HEK293 (cell line): ENCODE measurements at regions not wholly inside any gene's neighbourhood (a gene's known extent, or its start where the extent isn't known, plus 50 kb on each side); places are given as distances from the start of the nearest gene placed in this dataset.
"Not testable (repeated sequence)": the region's sequence is repeated elsewhere in the genome, so short reads cannot be mapped to it uniquely, and the experiment has no call there.

Source experiments
- CTCF ChIA-PET: fragments of 350-600 bp; formaldehyde crosslinking; extraction: SDS; loops from one replicate; lab custom pipeline; 2021; ENCODE audit warnings: antibody characterized with exemption; lab: Yijun Ruan, JAX
- POLR2A ChIA-PET: fragments of 300-600 bp; formaldehyde crosslinking; extraction: SDS; loops from one replicate; lab custom pipeline; 2020; ENCODE audit warnings: antibody characterized with exemption, inconsistent platforms; lab: Yijun Ruan, JAX
- H3K27ac ChIP-seq: fragments of 200-500 bp; sonication (Bioruptor generic); 2 replicates; pipeline ENCODE4 v1.5.1; 2014; ENCODE audit warnings: low read depth, low read length, control low read depth, inconsistent platforms; ENCODE audit errors: extremely low read depth
- H3K36me3 ChIP-seq, 2 experiments: fragments of 200-500 bp in 1 of 2; sonication (Bioruptor generic) in 1 of 2; 1 replicate in 1 of 2; 2 replicates in 1 of 2; pipeline ENCODE4 v1.5.1; 2014 to 2017; ENCODE audit warnings: inconsistent platforms in 2 of 2, low read length in 2 of 2; ENCODE audit not compliant: control insufficient read depth in 2 of 2, insufficient read depth in 1 of 2
- H3K4me1 ChIP-seq: fragments of 200-500 bp; sonication (Bioruptor generic); 2 replicates; pipeline ENCODE4 v1.5.1; 2014; ENCODE audit warnings: mild to moderate bottlenecking, low read length, inconsistent platforms; ENCODE audit not compliant: control insufficient read depth, insufficient read depth
- H3K4me3 ChIP-seq: 2 replicates; pipeline ENCODE4 v1.5.1; 2011; ENCODE audit warnings: low read depth, mild to moderate bottlenecking, control low read depth, low read length, moderate library complexity
- H3K9me3 ChIP-seq: fragments of 200-500 bp; sonication (Bioruptor generic); 2 replicates; pipeline ENCODE4 v1.5.1; 2014; ENCODE audit warnings: low read depth, low read length, inconsistent platforms; ENCODE audit not compliant: control insufficient read depth, insufficient read depth
- BCL11A ChIP-seq: fragments of 450-650 bp; formaldehyde crosslinking; IDR thresholded peaks from 2 replicates; pipeline ENCODE4 v1.5.1; 2016; ENCODE audit warnings: low read depth, missing biosample characterization, missing genetic modification characterization
- FEZF1 ChIP-seq: fragments of 450-650 bp; formaldehyde crosslinking; IDR thresholded peaks from 2 replicates; pipeline ENCODE4 v1.5.1; 2016; ENCODE audit warnings: missing biosample characterization, missing genetic modification characterization
- HOXC10 ChIP-seq: sonication (generic); formaldehyde crosslinking; IDR thresholded peaks from 2 replicates; pipeline ENCODE4 v1.8.1; 2023; ENCODE audit warnings: mild to moderate bottlenecking, missing genetic modification reagents
- MEIS1 ChIP-seq: sonication (generic); formaldehyde crosslinking; IDR thresholded peaks from 2 replicates; pipeline ENCODE4 v1.8.1; 2022; ENCODE audit warnings: missing genetic modification reagents, mild to moderate bottlenecking, borderline replicate concordance
- OSR2 ChIP-seq: fragments of 450-650 bp; formaldehyde crosslinking; IDR thresholded peaks from 2 replicates; pipeline ENCODE4 v1.5.1; 2016; ENCODE audit warnings: missing biosample characterization, missing genetic modification characterization
- SCRT1 ChIP-seq: fragments of 450-650 bp; formaldehyde crosslinking; IDR thresholded peaks from 2 replicates; pipeline ENCODE4 v1.5.1; 2016; ENCODE audit warnings: missing biosample characterization, missing genetic modification characterization, borderline replicate concordance
- SCRT2 ChIP-seq: fragments of 450-650 bp; formaldehyde crosslinking; IDR thresholded peaks from 2 replicates; pipeline ENCODE4 v1.5.1; 2016; ENCODE audit warnings: missing biosample characterization, missing genetic modification characterization
- ZEB2 ChIP-seq: fragments of 450-650 bp; formaldehyde crosslinking; IDR thresholded peaks from 2 replicates; pipeline ENCODE4 v1.5.1; 2016; ENCODE audit warnings: missing biosample characterization, missing genetic modification characterization
- ZFP41 ChIP-seq: fragments of 450-650 bp; formaldehyde crosslinking; IDR thresholded peaks from 2 replicates; pipeline ENCODE4 v1.5.1; 2016; ENCODE audit warnings: missing biosample characterization, missing genetic modification characterization, borderline replicate concordance
- ZNF114 ChIP-seq: fragments of 450-650 bp; formaldehyde crosslinking; IDR thresholded peaks from 2 replicates; pipeline ENCODE4 v1.5.0; 2017; ENCODE audit warnings: missing biosample characterization, missing genetic modification characterization
- ZNF121 ChIP-seq: fragments of 450-650 bp; formaldehyde crosslinking; IDR thresholded peaks from 2 replicates; pipeline ENCODE4 v1.5.1; 2016; ENCODE audit warnings: missing biosample characterization, missing genetic modification characterization
- ZNF146 ChIP-seq: fragments of 450-650 bp; formaldehyde crosslinking; IDR thresholded peaks from 2 replicates; pipeline ENCODE4 v1.5.1; 2016; ENCODE audit warnings: missing biosample characterization, missing genetic modification characterization
- ZNF155 ChIP-seq: fragments of 450-650 bp; formaldehyde crosslinking; IDR thresholded peaks from 2 replicates; pipeline ENCODE4 v1.5.1; 2016; ENCODE audit warnings: missing biosample characterization, missing genetic modification characterization
- ZNF175 ChIP-seq: fragments of 450-650 bp; formaldehyde crosslinking; IDR thresholded peaks from 2 replicates; pipeline ENCODE4 v1.5.1; 2016; ENCODE audit warnings: missing biosample characterization, missing genetic modification characterization
- ZNF214 ChIP-seq: fragments of 450-650 bp; formaldehyde crosslinking; IDR thresholded peaks from 2 replicates; pipeline ENCODE4 v1.5.1; 2017; ENCODE audit warnings: missing biosample characterization, mild to moderate bottlenecking, missing genetic modification characterization, borderline replicate concordance
- ZNF248 ChIP-seq: fragments of 450-650 bp; formaldehyde crosslinking; IDR thresholded peaks from 2 replicates; pipeline ENCODE4 v1.5.1; 2017; ENCODE audit warnings: missing biosample characterization, missing genetic modification characterization
- ZNF302 ChIP-seq: fragments of 450-650 bp; formaldehyde crosslinking; IDR thresholded peaks from 2 replicates; pipeline ENCODE4 v1.5.1; 2016; ENCODE audit warnings: missing biosample characterization, missing genetic modification characterization, low read depth
- ZNF350 ChIP-seq: fragments of 450-650 bp; formaldehyde crosslinking; IDR thresholded peaks from 2 replicates; pipeline ENCODE4 v1.5.0; 2017; ENCODE audit warnings: missing biosample characterization, mild to moderate bottlenecking, missing genetic modification characterization
- ZNF558 ChIP-seq: fragments of 450-650 bp; formaldehyde crosslinking; IDR thresholded peaks from 2 replicates; pipeline ENCODE4 v1.5.1; 2016; ENCODE audit warnings: missing biosample characterization, missing genetic modification characterization
- ZNF658 ChIP-seq: fragments of 450-650 bp; formaldehyde crosslinking; IDR thresholded peaks from 2 replicates; pipeline ENCODE4; 2016; ENCODE audit warnings: missing biosample characterization, missing genetic modification characterization
- ZNF791 ChIP-seq: fragments of 450-650 bp; formaldehyde crosslinking; IDR thresholded peaks from 2 replicates; pipeline ENCODE4 v1.5.1; 2016; ENCODE audit warnings: missing biosample characterization, missing genetic modification characterization
- TF ChIP-seq, protein P1 (sequence below): IDR thresholded peaks from 2 replicates; pipeline ENCODE4 v1.6.1; 2011; ENCODE audit warnings: mild to moderate bottlenecking, low read depth, low read length, borderline replicate concordance
- TF ChIP-seq, protein P2 (sequence below): fragments of 450-650 bp; formaldehyde crosslinking; IDR thresholded peaks from 2 replicates; pipeline ENCODE4 v1.5.1; 2016; ENCODE audit warnings: missing biosample characterization, missing genetic modification characterization
- TF ChIP-seq, protein P3 (sequence below): fragments of 450-650 bp; formaldehyde crosslinking; IDR thresholded peaks from 2 replicates; pipeline ENCODE4 v1.5.1; 2016; ENCODE audit warnings: missing biosample characterization, missing genetic modification characterization
- TF ChIP-seq, protein P4 (sequence below): fragments of 450-650 bp; formaldehyde crosslinking; IDR thresholded peaks from 2 replicates; pipeline ENCODE4 v1.5.1; 2016; ENCODE audit warnings: missing biosample characterization, missing genetic modification characterization

DNA sequence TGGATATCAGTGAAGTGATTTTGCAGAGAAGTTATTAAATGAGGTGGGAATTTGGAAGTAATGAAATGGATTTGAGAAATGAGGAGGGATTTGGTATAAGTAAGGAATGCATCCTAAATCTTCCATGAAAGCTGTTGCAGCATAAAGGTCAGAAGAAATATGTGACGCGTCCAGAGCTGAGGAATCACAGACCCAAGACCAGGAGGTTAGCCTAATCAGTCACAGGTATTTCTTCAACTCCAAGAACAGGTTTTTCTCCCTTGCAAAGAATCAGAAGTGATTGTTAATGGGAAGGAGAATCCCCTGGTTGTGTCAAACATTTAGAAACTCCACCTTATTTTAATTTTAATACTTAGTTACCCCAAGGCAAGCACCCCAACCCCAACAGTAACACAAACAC lies 253.2 kb downstream of the MEX3B start:
- ChIA-PET POLR2A (no interaction called here), CTCF (interaction anchor here (0.6 to 1.1 kb wide), 4 partner anchors 15 to 312 kb away, joined by 3 to 5 read pairs (median 4); no protein-coding TSS in a partner anchor)
- no peaks in the 10 kb centered on the region for H3K4me1 ChIP-seq
- H3K9me3 ChIP-seq = no peaks in the 10 kb centered on the region
- H3K4me3 ChIP-seq = no peak overlapping the region
- no peak overlapping the region for H3K27ac ChIP-seq
- TF ChIP-seq FEZF1 (tag by site-specific recombination) = no peak
- TF ChIP-seq ZNF121 (tag by site-specific recombination) = no peak
- TF ChIP-seq ZNF658 (tag by site-specific recombination) = no peak
- no peak for TF ChIP-seq SCRT1 (tag by site-specific recombination)
- TF ChIP-seq ZNF146 (tag by site-specific recombination) = no peak
- TF ChIP-seq ZNF114 (tag by site-specific recombination) = no peak
- TF ChIP-seq ZNF214 (tag by site-specific recombination) = no peak
- no peak for TF ChIP-seq OSR2 (tag by site-specific recombination)
- TF ChIP-seq, protein P1, sequence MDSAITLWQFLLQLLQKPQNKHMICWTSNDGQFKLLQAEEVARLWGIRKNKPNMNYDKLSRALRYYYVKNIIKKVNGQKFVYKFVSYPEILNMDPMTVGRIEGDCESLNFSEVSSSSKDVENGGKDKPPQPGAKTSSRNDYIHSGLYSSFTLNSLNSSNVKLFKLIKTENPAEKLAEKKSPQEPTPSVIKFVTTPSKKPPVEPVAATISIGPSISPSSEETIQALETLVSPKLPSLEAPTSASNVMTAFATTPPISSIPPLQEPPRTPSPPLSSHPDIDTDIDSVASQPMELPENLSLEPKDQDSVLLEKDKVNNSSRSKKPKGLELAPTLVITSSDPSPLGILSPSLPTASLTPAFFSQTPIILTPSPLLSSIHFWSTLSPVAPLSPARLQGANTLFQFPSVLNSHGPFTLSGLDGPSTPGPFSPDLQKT = no peak
- no peak for TF ChIP-seq ZNF350 (tag by site-specific recombination)
- H3K36me3 ChIP-seq = no peaks in the 10 kb centered on the region

DNA sequence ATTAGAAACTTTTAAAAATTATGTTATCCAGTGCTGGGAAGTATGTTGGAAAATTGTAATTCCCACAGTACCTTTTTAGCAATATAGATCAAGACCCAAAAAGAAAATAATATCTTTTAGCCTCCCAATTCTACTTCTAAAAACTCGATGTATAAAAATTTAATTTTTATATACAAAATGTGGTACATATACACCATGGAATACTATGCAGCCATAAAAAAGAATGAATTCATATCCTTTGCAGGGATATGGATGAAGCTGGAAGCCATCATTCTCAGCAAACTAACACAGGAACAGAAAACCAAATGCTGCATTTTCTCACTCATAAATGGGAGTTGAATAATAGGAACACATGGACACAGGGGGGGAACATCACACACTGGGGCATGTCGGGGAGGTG lies 254.5 kb downstream of the MEX3B start:
- H3K27ac ChIP-seq, POLR2A ChIA-PET, H3K4me3 ChIP-seq, H3K36me3 ChIP-seq, H3K9me3 ChIP-seq, H3K4me1 ChIP-seq: not testable (repeated sequence)
- CTCF ChIA-PET = interaction anchor here (0.6 kb wide), 1 partner anchor 1273 kb away, joined by 3 read pairs; no protein-coding TSS in a partner anchor

DNA sequence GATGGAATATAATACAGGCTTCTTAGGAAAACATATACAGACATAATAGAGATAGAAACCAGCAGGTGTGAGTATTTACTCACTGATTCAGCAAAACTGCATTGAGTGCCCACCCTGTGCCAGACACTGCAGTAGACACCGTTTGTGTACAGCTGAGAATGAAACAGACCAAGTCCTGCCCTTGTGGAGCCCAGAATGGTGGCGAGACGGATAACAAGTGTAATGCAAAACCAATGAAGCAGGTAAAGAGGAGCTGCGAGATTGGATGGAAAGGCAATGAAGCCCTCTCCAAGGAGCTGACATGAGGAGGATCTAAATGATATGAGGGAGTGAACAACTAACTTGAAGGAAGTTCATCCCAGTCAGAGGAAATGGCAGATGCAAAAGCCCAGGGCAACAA lies 256.4 kb downstream of the MEX3B start:
- Histone ChIP-seq H3K36me3 (no peaks in the 10 kb centered on the region), H3K27ac (no peak overlapping the region), H3K9me3 (no peaks in the 10 kb centered on the region), H3K4me1 (no peaks in the 10 kb centered on the region), H3K4me3 (no peak overlapping the region)
- CTCF ChIA-PET = interaction anchor here (0.6 kb wide), 1 partner anchor 25 kb away, joined by 3 read pairs; no protein-coding TSS in a partner anchor
- POLR2A ChIA-PET = no interaction called here
- TF ChIP-seq HOXC10 (CRISPR knock-in tag) = no peak
- TF ChIP-seq ZNF121 (tag by site-specific recombination) = no peak
- no peak for TF ChIP-seq ZEB2 (tag by site-specific recombination)
- no peak for TF ChIP-seq ZNF558
- no peak for TF ChIP-seq FEZF1 (tag by site-specific recombination)

DNA sequence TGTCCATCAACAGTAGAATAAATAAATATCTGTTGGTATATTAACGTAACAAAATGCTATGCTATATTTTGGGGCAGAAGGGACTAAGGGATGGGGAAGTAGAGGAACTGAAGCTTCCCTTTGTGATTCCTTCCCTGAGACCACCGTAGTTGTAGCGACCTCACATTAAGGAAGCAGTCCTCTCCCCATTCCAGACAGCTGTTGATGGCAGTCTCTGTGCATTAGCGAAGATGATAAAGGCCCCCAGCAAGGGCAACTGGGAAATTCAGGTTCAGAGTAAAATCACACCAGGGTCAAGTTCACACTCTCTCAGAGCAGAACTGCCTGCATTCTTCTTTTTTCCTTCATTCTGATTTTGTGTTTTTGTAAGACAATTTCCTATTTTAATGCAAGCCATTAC lies 259.0 kb downstream of the MEX3B start:
- TF ChIP-seq ZNF791 (tag by site-specific recombination) = no peak
- TF ChIP-seq ZNF175 (tag by site-specific recombination) = no peak
- no peak for TF ChIP-seq ZNF248 (tag by site-specific recombination)
- no peak for TF ChIP-seq ZNF155 (tag by site-specific recombination)
- TF ChIP-seq SCRT2 (tag by site-specific recombination) = no peak
- TF ChIP-seq MEIS1 (CRISPR knock-in tag) = no peak
- TF ChIP-seq BCL11A (tag by site-specific recombination) = no peak
- TF ChIP-seq, protein P2, sequence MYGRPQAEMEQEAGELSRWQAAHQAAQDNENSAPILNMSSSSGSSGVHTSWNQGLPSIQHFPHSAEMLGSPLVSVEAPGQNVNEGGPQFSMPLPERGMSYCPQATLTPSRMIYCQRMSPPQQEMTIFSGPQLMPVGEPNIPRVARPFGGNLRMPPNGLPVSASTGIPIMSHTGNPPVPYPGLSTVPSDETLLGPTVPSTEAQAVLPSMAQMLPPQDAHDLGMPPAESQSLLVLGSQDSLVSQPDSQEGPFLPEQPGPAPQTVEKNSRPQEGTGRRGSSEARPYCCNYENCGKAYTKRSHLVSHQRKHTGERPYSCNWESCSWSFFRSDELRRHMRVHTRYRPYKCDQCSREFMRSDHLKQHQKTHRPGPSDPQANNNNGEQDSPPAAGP (tag by site-specific recombination) = no peak
- TF ChIP-seq ZNF302 (tag by site-specific recombination) = no peak
- TF ChIP-seq, protein P3, sequence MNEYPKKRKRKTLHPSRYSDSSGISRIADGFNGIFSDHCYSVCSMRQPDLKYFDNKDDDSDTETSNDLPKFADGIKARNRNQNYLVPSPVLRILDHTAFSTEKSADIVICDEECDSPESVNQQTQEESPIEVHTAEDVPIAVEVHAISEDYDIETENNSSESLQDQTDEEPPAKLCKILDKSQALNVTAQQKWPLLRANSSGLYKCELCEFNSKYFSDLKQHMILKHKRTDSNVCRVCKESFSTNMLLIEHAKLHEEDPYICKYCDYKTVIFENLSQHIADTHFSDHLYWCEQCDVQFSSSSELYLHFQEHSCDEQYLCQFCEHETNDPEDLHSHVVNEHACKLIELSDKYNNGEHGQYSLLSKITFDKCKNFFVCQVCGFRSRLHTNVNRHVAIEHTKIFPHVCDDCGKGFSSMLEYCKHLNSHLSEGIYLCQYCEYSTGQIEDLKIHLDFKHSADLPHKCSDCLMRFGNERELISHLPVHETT (tag by site-specific recombination) = no peak
- no peak for TF ChIP-seq ZFP41 (tag by site-specific recombination)
- no peak for TF ChIP-seq OSR2 (tag by site-specific recombination)
- TF ChIP-seq, protein P4, sequence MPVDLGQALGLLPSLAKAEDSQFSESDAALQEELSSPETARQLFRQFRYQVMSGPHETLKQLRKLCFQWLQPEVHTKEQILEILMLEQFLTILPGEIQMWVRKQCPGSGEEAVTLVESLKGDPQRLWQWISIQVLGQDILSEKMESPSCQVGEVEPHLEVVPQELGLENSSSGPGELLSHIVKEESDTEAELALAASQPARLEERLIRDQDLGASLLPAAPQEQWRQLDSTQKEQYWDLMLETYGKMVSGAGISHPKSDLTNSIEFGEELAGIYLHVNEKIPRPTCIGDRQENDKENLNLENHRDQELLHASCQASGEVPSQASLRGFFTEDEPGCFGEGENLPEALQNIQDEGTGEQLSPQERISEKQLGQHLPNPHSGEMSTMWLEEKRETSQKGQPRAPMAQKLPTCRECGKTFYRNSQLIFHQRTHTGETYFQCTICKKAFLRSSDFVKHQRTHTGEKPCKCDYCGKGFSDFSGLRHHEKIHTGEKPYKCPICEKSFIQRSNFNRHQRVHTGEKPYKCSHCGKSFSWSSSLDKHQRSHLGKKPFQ (tag by site-specific recombination) = no peak
- ChIA-PET CTCF (interaction anchor here (0.6 kb wide), 1 partner anchor 9 kb away, joined by 6 read pairs; no protein-coding TSS in a partner anchor), POLR2A (no interaction called here)
- Histone ChIP-seq H3K4me3 (no peak overlapping the region), H3K27ac (no peak overlapping the region), H3K9me3 (no peaks in the 10 kb centered on the region), H3K36me3 (no peaks in the 10 kb centered on the region), H3K4me1 (no peaks in the 10 kb centered on the region)
